ENCODE measurements at regions not wholly inside any gene's neighbourhood (a gene's known extent, or its start where the extent isn't known, plus 50 kb on each side); places are given as distances from the start of the nearest gene placed in this dataset.

DNA sequence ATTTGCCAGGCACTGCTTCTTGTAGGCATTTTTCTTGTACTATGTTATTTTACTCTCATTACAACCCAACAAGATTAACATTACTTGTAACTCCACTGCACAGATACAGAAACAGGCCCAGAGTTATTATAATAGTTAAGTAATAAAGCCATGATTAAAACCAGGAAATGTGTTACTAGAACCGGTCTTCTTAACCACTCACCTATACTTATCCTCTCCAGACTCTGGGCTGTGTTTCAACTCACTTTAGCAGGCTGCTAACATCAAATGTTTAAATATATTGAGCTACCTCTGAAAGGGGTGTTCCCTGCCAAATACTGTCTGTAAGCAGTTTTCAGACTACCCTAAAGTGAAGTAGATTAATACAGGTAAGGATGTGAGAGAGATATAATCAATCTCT is 1227.8 kb downstream of the SORCS3 start:
- TF ChIP-seq, protein P1, sequence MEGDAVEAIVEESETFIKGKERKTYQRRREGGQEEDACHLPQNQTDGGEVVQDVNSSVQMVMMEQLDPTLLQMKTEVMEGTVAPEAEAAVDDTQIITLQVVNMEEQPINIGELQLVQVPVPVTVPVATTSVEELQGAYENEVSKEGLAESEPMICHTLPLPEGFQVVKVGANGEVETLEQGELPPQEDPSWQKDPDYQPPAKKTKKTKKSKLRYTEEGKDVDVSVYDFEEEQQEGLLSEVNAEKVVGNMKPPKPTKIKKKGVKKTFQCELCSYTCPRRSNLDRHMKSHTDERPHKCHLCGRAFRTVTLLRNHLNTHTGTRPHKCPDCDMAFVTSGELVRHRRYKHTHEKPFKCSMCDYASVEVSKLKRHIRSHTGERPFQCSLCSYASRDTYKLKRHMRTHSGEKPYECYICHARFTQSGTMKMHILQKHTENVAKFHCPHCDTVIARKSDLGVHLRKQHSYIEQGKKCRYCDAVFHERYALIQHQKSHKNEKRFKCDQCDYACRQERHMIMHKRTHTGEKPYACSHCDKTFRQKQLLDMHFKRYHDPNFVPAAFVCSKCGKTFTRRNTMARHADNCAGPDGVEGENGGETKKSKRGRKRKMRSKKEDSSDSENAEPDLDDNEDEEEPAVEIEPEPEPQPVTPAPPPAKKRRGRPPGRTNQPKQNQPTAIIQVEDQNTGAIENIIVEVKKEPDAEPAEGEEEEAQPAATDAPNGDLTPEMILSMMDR (IDR thresholded peaks at IDR 0.05) = no peak
- no peak for TF ChIP-seq POLR2A (IDR thresholded peaks at IDR 0.05)
- no peak for TF ChIP-seq EP300 (IDR thresholded peaks at IDR 0.05)
- no peak for TF ChIP-seq POLR2AphosphoS5 (IDR thresholded peaks at IDR 0.05)

Data from suprapubic skin (tissue), 4 donors.